ENCODE measurements at regions not wholly inside any gene's neighbourhood (a gene's known extent, or its start where the extent isn't known, plus 50 kb on each side); places are given as distances from the start of the nearest gene placed in this dataset.

GRCh38 chr12:85663631-85664030 is 172.6 kb downstream of the RASSF9 start:
- TF ChIP-seq CTCF (IDR thresholded peaks at IDR 0.05), result no peak
- no peak for TF ChIP-seq POLR2A (IDR thresholded peaks at IDR 0.05)

Data from suprapubic skin (tissue), 3 donors.